ENCODE measurements at regions not wholly inside any gene's neighbourhood (a gene's known extent, or its start where the extent isn't known, plus 50 kb on each side); places are given as distances from the start of the nearest gene placed in this dataset.

DNA sequence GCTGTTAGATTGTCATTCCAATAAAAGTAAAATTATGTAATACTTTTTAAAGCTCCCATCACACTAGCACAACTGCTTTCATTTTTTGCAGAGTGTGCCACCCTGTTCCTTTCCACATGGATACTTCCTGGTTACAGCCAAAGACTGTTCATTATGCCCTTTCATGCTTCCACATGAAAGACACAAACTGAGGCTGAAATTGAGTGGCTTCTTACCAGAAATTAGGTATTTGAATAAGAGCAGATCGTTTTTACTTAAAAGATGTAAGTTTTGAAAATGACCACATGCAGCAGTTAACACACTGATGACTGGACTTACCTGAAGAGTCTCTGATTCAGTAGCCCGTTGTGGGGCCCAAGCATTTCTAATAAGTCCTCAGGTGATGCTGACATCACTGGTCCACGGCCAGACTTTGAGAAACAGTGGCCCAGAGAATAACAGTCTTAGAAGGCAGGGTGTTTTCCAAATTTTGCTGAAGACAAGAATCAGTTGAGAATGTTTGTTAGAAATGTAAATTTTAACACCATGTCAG lies 187.6 kb upstream of the DMRT1 start:
- H3K4me3 ChIP-seq (ENCODE audit: low read depth in 1 of 5, low read length in 5 of 5): peak overlapping the region; percentile 0 to 48 (median 19)
- H3K27me3 ChIP-seq (ENCODE audit: control insufficient read depth in 5 of 5, insufficient read depth in 4 of 5, low read length in 5 of 5): no peaks in the 10 kb centered on the region
- H3K36me3 ChIP-seq (ENCODE audit: control insufficient read depth in 5 of 5, insufficient read depth in 5 of 5, low read length in 5 of 5): no peaks in the 10 kb centered on the region
- H3K27ac ChIP-seq (ENCODE audit: low read depth, low read length): peak overlapping the region; percentile 88
- peak overlapping the region in 2 of 5 donors; percentile 13 to 29 for H3K9ac ChIP-seq (ENCODE audit: low read length in 5 of 5)
- peaks cover 8 to 70% (median 57%) of the 10 kb centered on the region in 5 donors for H3K4me1 ChIP-seq (ENCODE audit: control insufficient read depth in 5 of 5, insufficient read depth in 5 of 5, low read length in 5 of 5)
- no peaks in the 10 kb centered on the region for H3K9me3 ChIP-seq (ENCODE audit: control insufficient read depth in 5 of 5, low read length in 5 of 5)

DNA sequence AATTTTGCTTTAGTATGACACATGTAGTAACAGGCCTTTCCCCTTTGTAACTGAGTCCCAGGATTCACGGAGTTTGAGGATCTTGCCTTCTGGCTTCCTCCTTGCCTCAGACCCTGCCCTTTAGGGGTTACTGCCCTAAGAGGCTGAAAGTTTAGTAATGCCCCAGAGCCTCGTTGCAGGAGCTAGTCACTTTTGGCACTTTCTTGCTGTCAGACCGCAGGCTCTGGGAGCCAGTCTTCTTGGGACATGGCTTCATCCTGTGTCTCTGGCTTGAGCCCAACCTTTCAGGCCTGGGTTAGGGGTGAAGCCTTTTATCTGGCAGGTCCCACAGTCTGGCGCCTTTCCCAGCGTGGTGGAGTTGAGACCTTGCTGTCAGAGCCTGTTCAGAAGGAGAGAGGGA lies 185.6 kb upstream of the DMRT1 start:
- Histone ChIP-seq H3K4me3 (ENCODE audit: low read depth in 1 of 5, low read length in 5 of 5) (peak overlapping the region in 2 of 5 donors; percentile 17 to 19), H3K27me3 (ENCODE audit: control insufficient read depth in 5 of 5, insufficient read depth in 4 of 5, low read length in 5 of 5) (no peaks in the 10 kb centered on the region), H3K27ac (ENCODE audit: low read depth, low read length) (peak overlapping the region; percentile 88), H3K9me3 (ENCODE audit: control insufficient read depth in 5 of 5, low read length in 5 of 5) (no peaks in the 10 kb centered on the region), H3K4me1 (ENCODE audit: control insufficient read depth in 5 of 5, insufficient read depth in 5 of 5, low read length in 5 of 5) (peaks cover 8 to 52% (median 42%) of the 10 kb centered on the region in 5 donors), H3K36me3 (ENCODE audit: control insufficient read depth in 5 of 5, insufficient read depth in 5 of 5, low read length in 5 of 5) (no peaks in the 10 kb centered on the region), H3K9ac (ENCODE audit: low read length in 5 of 5) (peak overlapping the region in 3 of 5 donors; percentile 20 to 63 (median 22))

DNA sequence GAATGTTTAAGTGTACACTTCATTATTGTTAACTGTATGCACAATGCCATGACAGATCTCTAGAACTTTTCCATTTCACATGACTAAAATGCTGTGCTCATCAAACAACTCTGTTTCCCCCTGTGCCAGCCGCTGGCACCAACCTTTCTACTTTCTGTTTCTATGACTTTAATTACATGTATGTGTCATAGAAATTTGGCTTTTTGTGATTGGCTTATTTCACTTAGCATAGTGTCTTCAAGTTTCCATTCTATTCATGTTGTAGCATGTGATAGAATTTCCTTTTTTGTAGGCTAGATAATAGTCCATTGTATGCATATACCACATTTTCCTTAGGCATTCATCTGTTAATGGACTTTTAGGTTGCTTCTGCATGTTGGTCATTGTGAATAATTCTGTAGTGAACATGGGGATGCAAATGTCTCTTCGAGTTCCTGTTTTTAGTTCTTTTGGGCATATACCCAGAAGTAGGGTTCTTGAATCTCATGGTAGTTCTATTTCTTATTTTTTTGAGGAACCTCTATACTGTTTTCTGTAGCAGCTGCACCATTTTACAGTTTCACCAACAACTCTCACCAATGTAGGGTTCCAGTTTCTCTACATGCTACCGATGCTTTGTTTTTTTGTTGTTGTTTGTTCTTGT lies 184.4 kb upstream of the DMRT1 start:
- H3K27ac ChIP-seq (ENCODE audit: low read depth, low read length): peak overlapping the region; percentile 88
- peak overlapping the region in 1 of 5 donors; percentile 20 for H3K9ac ChIP-seq (ENCODE audit: low read length in 5 of 5)
- H3K36me3 ChIP-seq (ENCODE audit: control insufficient read depth in 5 of 5, insufficient read depth in 5 of 5, low read length in 5 of 5): no peaks in the 10 kb centered on the region
- H3K27me3 ChIP-seq (ENCODE audit: control insufficient read depth in 5 of 5, insufficient read depth in 4 of 5, low read length in 5 of 5): no peaks in the 10 kb centered on the region
- no peak overlapping the region for H3K4me3 ChIP-seq (ENCODE audit: low read depth in 1 of 5, low read length in 5 of 5)
- no peaks in the 10 kb centered on the region for H3K9me3 ChIP-seq (ENCODE audit: control insufficient read depth in 5 of 5, low read length in 5 of 5)
- peaks cover 8 to 52% (median 42%) of the 10 kb centered on the region in 5 donors for H3K4me1 ChIP-seq (ENCODE audit: control insufficient read depth in 5 of 5, insufficient read depth in 5 of 5, low read length in 5 of 5)

DNA sequence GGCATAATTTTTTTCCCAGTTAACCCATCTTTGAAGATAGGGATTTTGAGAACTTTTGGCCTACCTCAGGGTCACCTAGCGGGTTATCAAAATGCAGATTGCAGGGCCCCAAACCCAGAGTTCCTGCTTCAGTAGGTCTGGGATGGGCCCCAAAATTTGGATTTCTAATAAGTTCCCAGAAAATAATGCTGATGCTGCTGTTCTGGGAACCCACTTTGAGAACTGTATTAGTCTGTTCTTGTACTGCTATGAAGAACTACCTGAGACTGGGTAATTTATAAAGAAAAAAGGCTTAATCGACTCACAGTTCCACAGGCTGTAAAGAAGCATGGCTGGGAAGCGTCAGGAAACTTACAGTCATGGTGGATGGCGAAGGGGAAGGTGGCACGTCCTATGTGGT lies 182.2 kb upstream of the DMRT1 start:
- Histone ChIP-seq H3K4me1 (ENCODE audit: control insufficient read depth in 5 of 5, insufficient read depth in 5 of 5, low read length in 5 of 5) (peaks cover 5 to 37% (median 29%) of the 10 kb centered on the region in 5 donors), H3K9ac (ENCODE audit: low read length in 5 of 5) (no peak overlapping the region), H3K27me3 (ENCODE audit: control insufficient read depth in 5 of 5, insufficient read depth in 4 of 5, low read length in 5 of 5) (no peaks in the 10 kb centered on the region), H3K36me3 (ENCODE audit: control insufficient read depth in 5 of 5, insufficient read depth in 5 of 5, low read length in 5 of 5) (no peaks in the 10 kb centered on the region), H3K4me3 (ENCODE audit: low read depth in 1 of 5, low read length in 5 of 5) (no peak overlapping the region), H3K9me3 (ENCODE audit: control insufficient read depth in 5 of 5, low read length in 5 of 5) (no peaks in the 10 kb centered on the region), H3K27ac (ENCODE audit: low read depth, low read length) (no peak overlapping the region)

DNA sequence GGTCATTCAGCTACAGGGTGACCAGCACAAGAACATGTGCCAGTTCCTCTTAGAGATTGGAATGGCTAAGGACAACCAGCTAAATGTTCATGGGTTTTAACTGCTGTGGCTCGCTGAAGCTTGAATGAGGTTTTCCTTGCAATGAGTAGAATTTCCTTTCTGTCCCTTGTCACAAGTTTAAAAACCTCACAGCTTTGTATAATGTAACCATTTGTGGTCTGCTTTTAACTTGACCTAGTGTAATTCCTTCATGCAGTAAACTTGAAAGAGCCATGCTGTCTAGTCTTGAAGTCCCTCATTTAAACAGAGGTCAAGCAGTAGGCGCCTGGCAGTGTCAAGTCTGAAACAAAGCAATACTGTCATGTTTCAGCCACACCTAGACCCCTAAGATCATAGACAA lies 181.3 kb upstream of the DMRT1 start:
- Histone ChIP-seq H3K27ac (ENCODE audit: low read depth, low read length) (no peak overlapping the region), H3K4me1 (ENCODE audit: control insufficient read depth in 5 of 5, insufficient read depth in 5 of 5, low read length in 5 of 5) (peaks cover 3 to 28% (median 22%) of the 10 kb centered on the region in 5 donors), H3K9me3 (ENCODE audit: control insufficient read depth in 5 of 5, low read length in 5 of 5) (no peaks in the 10 kb centered on the region), H3K27me3 (ENCODE audit: control insufficient read depth in 5 of 5, insufficient read depth in 4 of 5, low read length in 5 of 5) (no peaks in the 10 kb centered on the region), H3K4me3 (ENCODE audit: low read depth in 1 of 5, low read length in 5 of 5) (no peak overlapping the region), H3K9ac (ENCODE audit: low read length in 5 of 5) (no peak overlapping the region), H3K36me3 (ENCODE audit: control insufficient read depth in 5 of 5, insufficient read depth in 5 of 5, low read length in 5 of 5) (no peaks in the 10 kb centered on the region)

DNA sequence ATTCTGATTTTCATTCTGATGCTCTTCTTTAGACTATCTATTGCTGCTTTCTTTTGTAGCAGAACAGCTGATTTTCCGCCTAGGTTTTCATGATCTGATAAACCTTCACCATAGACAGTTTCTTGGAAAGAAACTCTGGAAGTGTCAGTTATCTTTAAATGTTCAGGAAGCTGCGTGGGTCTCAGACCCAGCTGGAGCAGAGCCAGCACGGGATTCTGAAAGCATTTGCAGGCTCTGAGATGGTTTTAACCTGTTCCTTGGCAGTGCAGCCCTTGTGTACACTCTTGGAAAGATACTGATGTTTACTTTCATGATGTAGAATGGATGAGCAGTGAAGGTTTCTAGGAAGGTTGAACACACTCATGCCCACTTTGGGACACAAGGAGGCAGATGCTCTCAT lies 178.0 kb upstream of the DMRT1 start:
- no peaks in the 10 kb centered on the region for H3K27me3 ChIP-seq (ENCODE audit: control insufficient read depth in 5 of 5, insufficient read depth in 4 of 5, low read length in 5 of 5)
- no peaks in the 10 kb centered on the region for H3K9me3 ChIP-seq (ENCODE audit: control insufficient read depth in 5 of 5, low read length in 5 of 5)
- H3K4me1 ChIP-seq (ENCODE audit: control insufficient read depth in 5 of 5, insufficient read depth in 5 of 5, low read length in 5 of 5): no peaks in the 10 kb centered on the region
- H3K36me3 ChIP-seq (ENCODE audit: control insufficient read depth in 5 of 5, insufficient read depth in 5 of 5, low read length in 5 of 5): no peaks in the 10 kb centered on the region
- H3K9ac ChIP-seq (ENCODE audit: low read length in 5 of 5): no peak overlapping the region
- H3K4me3 ChIP-seq (ENCODE audit: low read depth in 1 of 5, low read length in 5 of 5): no peak overlapping the region
- no peak overlapping the region for H3K27ac ChIP-seq (ENCODE audit: low read depth, low read length)

DNA sequence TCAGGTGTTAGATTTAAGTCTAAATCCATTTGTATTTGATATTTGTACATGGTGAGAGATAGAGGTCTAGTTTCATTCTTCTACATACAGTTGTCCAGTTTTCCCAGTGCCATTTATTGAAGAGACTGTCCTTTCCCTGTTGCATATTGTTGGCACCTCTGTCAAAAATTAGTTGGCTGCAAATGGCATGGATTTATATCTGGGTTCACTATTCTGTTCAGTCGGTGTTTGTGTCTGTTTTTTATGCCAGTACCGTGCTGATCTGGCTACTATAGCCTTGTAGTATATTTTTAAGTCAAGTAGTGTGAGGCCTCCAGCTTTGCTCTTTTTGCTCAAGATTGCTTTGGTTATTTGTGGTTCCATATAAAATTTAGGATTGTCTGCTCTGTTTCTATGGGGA lies 176.2 kb upstream of the DMRT1 start:
- Histone ChIP-seq H3K36me3 (ENCODE audit: control insufficient read depth in 5 of 5, insufficient read depth in 5 of 5, low read length in 5 of 5) (no peaks in the 10 kb centered on the region), H3K9ac (ENCODE audit: low read length in 5 of 5) (no peak overlapping the region), H3K9me3 (ENCODE audit: control insufficient read depth in 5 of 5, low read length in 5 of 5) (peaks cover 0 to 8% (median 0%) of the 10 kb centered on the region in 5 donors), H3K4me3 (ENCODE audit: low read depth in 1 of 5, low read length in 5 of 5) (no peak overlapping the region), H3K4me1 (ENCODE audit: control insufficient read depth in 5 of 5, insufficient read depth in 5 of 5, low read length in 5 of 5) (no peaks in the 10 kb centered on the region), H3K27me3 (ENCODE audit: control insufficient read depth in 5 of 5, insufficient read depth in 4 of 5, low read length in 5 of 5) (no peaks in the 10 kb centered on the region), H3K27ac (ENCODE audit: low read depth, low read length) (no peak overlapping the region)

DNA sequence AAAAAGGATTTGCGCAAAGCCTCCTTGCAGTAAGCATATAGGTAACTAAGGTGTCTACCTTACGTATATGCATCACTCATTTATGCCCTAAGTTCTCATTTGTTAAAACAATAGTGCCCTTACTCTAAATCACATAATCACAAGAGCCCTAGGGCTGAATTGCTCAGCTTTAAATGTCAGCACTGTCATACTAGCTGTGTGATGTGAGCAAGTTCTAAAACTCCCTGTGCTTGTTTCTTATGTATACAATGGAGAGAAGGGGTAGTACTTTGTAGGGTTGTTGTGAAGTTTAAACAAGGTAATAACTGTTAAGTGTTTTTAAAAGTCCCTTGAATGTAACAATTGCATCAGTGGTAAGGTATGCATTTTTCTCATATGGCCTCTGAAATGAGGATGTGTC lies 169.5 kb upstream of the DMRT1 start:
- no peak overlapping the region for H3K27ac ChIP-seq (ENCODE audit: low read depth, low read length)
- peaks cover 0 to 8% (median 0%) of the 10 kb centered on the region in 5 donors for H3K9me3 ChIP-seq (ENCODE audit: control insufficient read depth in 5 of 5, low read length in 5 of 5)
- no peaks in the 10 kb centered on the region for H3K27me3 ChIP-seq (ENCODE audit: control insufficient read depth in 5 of 5, insufficient read depth in 4 of 5, low read length in 5 of 5)
- no peak overlapping the region for H3K4me3 ChIP-seq (ENCODE audit: low read depth in 1 of 5, low read length in 5 of 5)
- peaks cover 0 to 3% (median 0%) of the 10 kb centered on the region in 5 donors for H3K36me3 ChIP-seq (ENCODE audit: control insufficient read depth in 5 of 5, insufficient read depth in 5 of 5, low read length in 5 of 5)
- H3K4me1 ChIP-seq (ENCODE audit: control insufficient read depth in 5 of 5, insufficient read depth in 5 of 5, low read length in 5 of 5): peaks cover 0 to 8% (median 4%) of the 10 kb centered on the region in 5 donors
- no peak overlapping the region for H3K9ac ChIP-seq (ENCODE audit: low read length in 5 of 5)

DNA sequence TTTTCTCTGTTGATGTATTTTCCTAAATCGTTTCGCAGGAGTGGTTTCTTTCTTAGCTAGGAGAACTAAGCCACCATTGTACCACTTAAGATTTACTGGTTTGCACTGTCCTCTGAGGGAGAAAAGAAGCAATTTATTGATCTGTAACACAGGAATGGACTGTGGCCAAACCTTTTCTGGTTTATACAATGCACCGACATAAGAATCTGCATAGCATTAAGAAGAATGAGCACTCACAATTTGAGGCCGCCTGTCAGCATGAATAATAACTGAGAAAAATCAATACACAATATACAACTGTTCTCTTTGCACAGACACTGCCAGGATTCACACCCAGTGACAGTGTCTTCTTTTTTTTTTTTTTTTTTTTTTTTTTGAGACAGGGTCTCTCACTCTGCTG lies 168.6 kb upstream of the DMRT1 start:
- H3K27ac ChIP-seq (ENCODE audit: low read depth, low read length): no peak overlapping the region
- H3K9ac ChIP-seq (ENCODE audit: low read length in 5 of 5): no peak overlapping the region

DNA sequence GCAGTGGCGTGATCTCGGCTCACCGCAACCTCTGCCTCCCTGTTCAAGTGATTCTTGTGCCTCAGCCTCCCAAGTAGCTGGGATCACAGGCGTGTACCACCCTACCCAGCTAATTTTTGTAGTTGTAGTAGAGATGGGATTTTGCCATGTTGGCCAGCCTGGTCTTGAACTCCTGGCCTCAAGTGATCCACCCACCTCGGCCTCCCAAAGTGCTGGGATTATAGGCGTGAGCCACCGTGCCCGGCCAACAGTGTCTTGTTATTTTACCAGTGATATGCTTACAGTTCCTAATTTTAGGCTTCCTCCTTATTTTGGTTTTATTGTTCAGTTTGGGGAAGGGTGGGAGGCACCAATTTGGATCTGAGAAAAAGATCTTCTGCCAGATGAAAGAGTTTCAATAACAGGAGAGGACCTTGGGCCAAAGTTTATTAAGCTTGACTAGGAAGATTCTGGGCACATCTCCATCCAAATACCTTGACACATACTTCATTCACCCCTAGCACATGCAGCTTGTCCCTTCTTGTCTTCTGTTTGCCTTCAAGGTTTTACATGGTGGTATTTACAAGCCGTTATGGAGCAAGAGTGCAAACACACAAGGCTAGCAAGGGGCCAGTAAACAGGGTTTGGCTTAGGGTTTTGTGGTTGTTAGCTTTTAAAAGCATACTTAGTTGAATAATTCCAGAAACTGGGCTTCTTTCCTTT lies 168.1 kb upstream of the DMRT1 start:
- no peak overlapping the region for H3K4me3 ChIP-seq (ENCODE audit: low read depth in 1 of 5, low read length in 5 of 5)
- no peak overlapping the region for H3K27ac ChIP-seq (ENCODE audit: low read depth, low read length)
- H3K9ac ChIP-seq (ENCODE audit: low read length in 5 of 5): no peak overlapping the region
- H3K9me3 ChIP-seq (ENCODE audit: control insufficient read depth in 5 of 5, low read length in 5 of 5): peaks cover 0 to 8% (median 0%) of the 10 kb centered on the region in 5 donors
- peaks cover 0 to 3% (median 0%) of the 10 kb centered on the region in 5 donors for H3K36me3 ChIP-seq (ENCODE audit: control insufficient read depth in 5 of 5, insufficient read depth in 5 of 5, low read length in 5 of 5)
- H3K4me1 ChIP-seq (ENCODE audit: control insufficient read depth in 5 of 5, insufficient read depth in 5 of 5, low read length in 5 of 5): peaks cover 0 to 20% (median 13%) of the 10 kb centered on the region in 5 donors
- no peaks in the 10 kb centered on the region for H3K27me3 ChIP-seq (ENCODE audit: control insufficient read depth in 5 of 5, insufficient read depth in 4 of 5, low read length in 5 of 5)

More for the DNA sequence above, 168.6 kb upstream of the DMRT1 start:
- Histone ChIP-seq H3K4me1 (ENCODE audit: control insufficient read depth in 5 of 5, insufficient read depth in 5 of 5, low read length in 5 of 5) (peaks cover 0 to 16% (median 10%) of the 10 kb centered on the region in 5 donors), H3K27me3 (ENCODE audit: control insufficient read depth in 5 of 5, insufficient read depth in 4 of 5, low read length in 5 of 5) (no peaks in the 10 kb centered on the region), H3K9me3 (ENCODE audit: control insufficient read depth in 5 of 5, low read length in 5 of 5) (peaks cover 0 to 8% (median 0%) of the 10 kb centered on the region in 5 donors), H3K4me3 (ENCODE audit: low read depth in 1 of 5, low read length in 5 of 5) (no peak overlapping the region), H3K36me3 (ENCODE audit: control insufficient read depth in 5 of 5, insufficient read depth in 5 of 5, low read length in 5 of 5) (peaks cover 0 to 3% (median 0%) of the 10 kb centered on the region in 5 donors)
